Naive B cell (primary cell): ENCODE measurements at regions not wholly inside any gene's neighbourhood (a gene's known extent, or its start where the extent isn't known, plus 50 kb on each side); places are given as distances from the start of the nearest gene placed in this dataset.
"Not testable (repeated sequence)": the region's sequence is repeated elsewhere in the genome, so short reads cannot be mapped to it uniquely, and the experiment has no call there.

ENCODE experiments used
- ATAC-seq, 2 donors: fragments of 150-1000 bp; cut with Tn5 transposase; 2 replicates each; pipeline ENCODE4 v1.10.0; 2021; ENCODE audit warnings: low read depth in 2 of 2, mild to moderate bottlenecking in 2 of 2, moderate library complexity in 2 of 2
- DNase-seq: peaks from one replicate; pipeline ENCODE4 v3.0.0; 2022
- H3K27ac Mint-ChIP-seq, 6 donors: one replicate each; pipeline ENCODE4 v1.8.0; 2020 to 2022; ENCODE audit warnings: mild to moderate bottlenecking in 6 of 6, mixed read lengths in 6 of 6, moderate library complexity in 5 of 6, inconsistent platforms in 2 of 6
- H3K27me3 Mint-ChIP-seq, 3 donors: one replicate each; pipeline ENCODE4 v1.8.0; 2021 to 2022; ENCODE audit warnings: mixed read lengths in 3 of 3, mild to moderate bottlenecking in 1 of 3
- H3K36me3 Mint-ChIP-seq, 2 donors: one replicate each; pipeline ENCODE4 v1.8.0; 2020 to 2022; ENCODE audit warnings: mixed read lengths in 2 of 2, inconsistent platforms in 1 of 2, mild to moderate bottlenecking in 1 of 2
- H3K4me1 Mint-ChIP-seq, 3 donors: one replicate each; pipeline ENCODE4 v1.8.0; 2020 to 2022; ENCODE audit warnings: mixed read lengths in 3 of 3, inconsistent platforms in 1 of 3, mild to moderate bottlenecking in 1 of 3, moderate library complexity in 1 of 3
- H3K4me3 Mint-ChIP-seq, 8 donors: one replicate each; pipeline ENCODE4 v1.8.0; 2020 to 2022; ENCODE audit warnings: mild to moderate bottlenecking in 8 of 8, mixed read lengths in 8 of 8, moderate library complexity in 8 of 8, inconsistent platforms in 2 of 8
- H3K9me3 Mint-ChIP-seq, 7 donors: one replicate each; pipeline ENCODE4 v1.8.0; 2020 to 2022; ENCODE audit warnings: mixed read lengths in 7 of 7, mild to moderate bottlenecking in 5 of 7, inconsistent platforms in 2 of 7, moderate library complexity in 1 of 7

GRCh38 chr1:192489748-192490147, 85.8 kb upstream of the RGS1 start:
- Mint-ChIP-seq H3K27ac (peak overlapping the region in 2 of 6 donors; percentile 1 to 57), H3K4me1 (peaks cover 0 to 4% (median 0%) of the 10 kb centered on the region in 3 donors), H3K27me3 (peaks cover 30 to 33% (median 30%) of the 10 kb centered on the region in 3 donors), H3K9me3 (peaks cover 0 to 3% (median 0%) of the 10 kb centered on the region in 7 donors), H3K4me3 (peak overlapping the region in 1 of 8 donors; percentile 18), H3K36me3 (no peaks in the 10 kb centered on the region)
- ATAC-seq, result peak; percentile 82 to 95
- peak; percentile 51 for DNase-seq

- H3K27me3 Mint-ChIP-seq, result peaks cover 20 to 27% (median 24%) of the 10 kb centered on the region in 3 donors
- no peak for ATAC-seq
- peaks cover 0 to 2% (median 0%) of the 10 kb centered on the region in 7 donors for H3K9me3 Mint-ChIP-seq
- peaks cover 0 to 4% (median 0%) of the 10 kb centered on the region in 3 donors for H3K4me1 Mint-ChIP-seq
- no peak overlapping the region for H3K27ac Mint-ChIP-seq
- H3K36me3 Mint-ChIP-seq, result no peaks in the 10 kb centered on the region
- DNase-seq, result no peak
- H3K4me3 Mint-ChIP-seq, result no peak overlapping the region
Measured at GRCh38 chr1:192491804-192492554, 83.6 kb upstream of the RGS1 start.

- H3K27me3 Mint-ChIP-seq, result peaks cover 25 to 31% (median 30%) of the 10 kb centered on the region in 3 donors
- H3K36me3 Mint-ChIP-seq, result no peaks in the 10 kb centered on the region
- ATAC-seq (no peak), DNase-seq (no peak)
- no peak overlapping the region for H3K4me3 Mint-ChIP-seq
- H3K9me3 Mint-ChIP-seq, result peaks cover 0 to 5% (median 3%) of the 10 kb centered on the region in 7 donors
- no peak overlapping the region for H3K27ac Mint-ChIP-seq
- peaks cover 0 to 4% (median 0%) of the 10 kb centered on the region in 3 donors for H3K4me1 Mint-ChIP-seq
Measured at GRCh38 chr1:192493584-192493983, 82.0 kb upstream of the RGS1 start.

GRCh38 chr1:192496369-192497056, 79.1 kb upstream of the RGS1 start:
- Mint-ChIP-seq H3K4me1 (no peaks in the 10 kb centered on the region), H3K36me3 (no peaks in the 10 kb centered on the region), H3K9me3 (peaks cover 0 to 10% (median 5%) of the 10 kb centered on the region in 7 donors), H3K4me3 (no peak overlapping the region), H3K27ac (no peak overlapping the region), H3K27me3 (peaks cover 32 to 36% (median 34%) of the 10 kb centered on the region in 3 donors)
- no peak for DNase-seq
- no peak for ATAC-seq

GRCh38 chr1:192497214-192497794, 78.3 kb upstream of the RGS1 start:
- no peak for DNase-seq
- no peak for ATAC-seq
- Mint-ChIP-seq H3K4me3 (no peak overlapping the region), H3K9me3 (peaks cover 0 to 10% (median 5%) of the 10 kb centered on the region in 7 donors), H3K27ac (no peak overlapping the region), H3K27me3 (peaks cover 30 to 36% (median 32%) of the 10 kb centered on the region in 3 donors), H3K36me3 (no peaks in the 10 kb centered on the region), H3K4me1 (no peaks in the 10 kb centered on the region)

- not testable (repeated sequence) for DNase-seq, H3K4me1 Mint-ChIP-seq, ATAC-seq, H3K9me3 Mint-ChIP-seq, H3K36me3 Mint-ChIP-seq, H3K4me3 Mint-ChIP-seq
- peaks cover 22 to 28% (median 24%) of the 10 kb centered on the region in 3 donors for H3K27me3 Mint-ChIP-seq
- peak overlapping the region in 1 of 6 donors; percentile 5 for H3K27ac Mint-ChIP-seq
Measured at GRCh38 chr1:192498092-192498491, 77.5 kb upstream of the RGS1 start.

- not testable (repeated sequence) for DNase-seq, H3K27ac Mint-ChIP-seq, ATAC-seq, H3K36me3 Mint-ChIP-seq, H3K4me3 Mint-ChIP-seq, H3K4me1 Mint-ChIP-seq, H3K9me3 Mint-ChIP-seq
- H3K27me3 Mint-ChIP-seq, result peaks cover 21 to 25% (median 22%) of the 10 kb centered on the region in 3 donors
Measured at GRCh38 chr1:192499061-192499581, 76.5 kb upstream of the RGS1 start.

- not testable (repeated sequence) for DNase-seq, H3K9me3 Mint-ChIP-seq, H3K36me3 Mint-ChIP-seq, H3K27ac Mint-ChIP-seq, ATAC-seq, H3K4me1 Mint-ChIP-seq, H3K4me3 Mint-ChIP-seq
- H3K27me3 Mint-ChIP-seq, result peaks cover 14 to 25% (median 16%) of the 10 kb centered on the region in 3 donors
Measured at GRCh38 chr1:192500541-192500940, 75.0 kb upstream of the RGS1 start.

GRCh38 chr1:192506741-192507155, 68.8 kb upstream of the RGS1 start:
- Mint-ChIP-seq H3K4me3 (no peak overlapping the region), H3K27ac (no peak overlapping the region), H3K36me3 (no peaks in the 10 kb centered on the region), H3K4me1 (peaks cover 0 to 6% (median 0%) of the 10 kb centered on the region in 3 donors), H3K9me3 (no peaks in the 10 kb centered on the region), H3K27me3 (peaks cover 19 to 29% (median 22%) of the 10 kb centered on the region in 3 donors)
- peak; percentile 23 to 38 for ATAC-seq
- DNase-seq, result no peak

GRCh38 chr1:192512426-192513162, 63.0 kb upstream of the RGS1 start:
- Mint-ChIP-seq H3K4me1 (peaks cover 26 to 52% (median 43%) of the 10 kb centered on the region in 3 donors), H3K36me3 (no peaks in the 10 kb centered on the region), H3K4me3 (no peak overlapping the region), H3K27ac (peak overlapping the region; percentile 63 to 93 (median 80)), H3K9me3 (peaks cover 0 to 2% (median 0%) of the 10 kb centered on the region in 7 donors), H3K27me3 (peaks cover 39 to 46% (median 43%) of the 10 kb centered on the region in 3 donors)
- ATAC-seq (peak in 1 of 2 donors; percentile 11), DNase-seq (peak; percentile 26)

GRCh38 chr1:192513196-192513595, 62.4 kb upstream of the RGS1 start:
- H3K4me3 Mint-ChIP-seq, result no peak overlapping the region
- H3K9me3 Mint-ChIP-seq, result peaks cover 0 to 2% (median 0%) of the 10 kb centered on the region in 7 donors
- peaks cover 28 to 54% (median 45%) of the 10 kb centered on the region in 3 donors for H3K4me1 Mint-ChIP-seq
- DNase-seq, result no peak
- no peak for ATAC-seq
- peaks cover 40 to 46% (median 46%) of the 10 kb centered on the region in 3 donors for H3K27me3 Mint-ChIP-seq
- no peaks in the 10 kb centered on the region for H3K36me3 Mint-ChIP-seq
- peak overlapping the region in 5 of 6 donors; percentile 32 to 93 (median 79) for H3K27ac Mint-ChIP-seq

GRCh38 chr1:192513697-192514096, 61.9 kb upstream of the RGS1 start:
- Mint-ChIP-seq H3K4me1 (peaks cover 28 to 54% (median 45%) of the 10 kb centered on the region in 3 donors), H3K36me3 (no peaks in the 10 kb centered on the region), H3K9me3 (peaks cover 0 to 2% (median 0%) of the 10 kb centered on the region in 7 donors), H3K27ac (peak overlapping the region in 3 of 6 donors; percentile 32 to 79 (median 72)), H3K27me3 (peaks cover 40 to 46% (median 41%) of the 10 kb centered on the region in 3 donors), H3K4me3 (no peak overlapping the region)
- ATAC-seq (no peak), DNase-seq (no peak)
